Keratinocyte (primary cell): ENCODE measurements at regions not wholly inside any gene's neighbourhood (a gene's known extent, or its start where the extent isn't known, plus 50 kb on each side); places are given as distances from the start of the nearest gene placed in this dataset.

Experiments
- DNase-seq: peaks from one replicate; pipeline ENCODE4 v3.0.0-alpha.2; 2011; ENCODE audit warnings: low read depth, missing footprints, low spot score
- FAIRE-seq: peaks from 2 replicates; lab custom pipeline; 2011; peaks lifted over from hg19 to GRCh38; lab: Jason Lieb, UNC
- H2AFZ ChIP-seq: 2 replicates; pipeline ENCODE4 v1.6.0; 2012; ENCODE audit warnings: low read length, control low read depth, inconsistent platforms; ENCODE audit not compliant: control insufficient read depth
- H3K27ac ChIP-seq: 2 replicates; pipeline ENCODE4 v1.5.1; 2011; ENCODE audit warnings: low read length; ENCODE audit not compliant: control insufficient read depth, insufficient read depth
- H3K27me3 ChIP-seq: 3 replicates; pipeline ENCODE4 v1.6.0; 2011; ENCODE audit warnings: low read length; ENCODE audit not compliant: control insufficient read depth, insufficient read depth; ENCODE audit errors: extremely low read depth
- H3K36me3 ChIP-seq, 2 experiments: 2 replicates in 1 of 2; 3 replicates in 1 of 2; pipeline ENCODE4 v1.5.1; 2011; ENCODE audit warnings: low read length in 2 of 2, mild to moderate bottlenecking in 1 of 2; ENCODE audit not compliant: control insufficient read depth in 2 of 2, insufficient read depth in 2 of 2; ENCODE audit errors: extremely low read depth in 1 of 2
- H3K4me1 ChIP-seq: 3 replicates; pipeline ENCODE4 v1.5.1; 2011; ENCODE audit warnings: low read length; ENCODE audit not compliant: control insufficient read depth, insufficient read depth; ENCODE audit errors: extremely low read depth
- H3K4me2 ChIP-seq: 3 replicates; pipeline ENCODE4 v1.6.0; 2011; ENCODE audit warnings: low read depth, low read length; ENCODE audit not compliant: control insufficient read depth, insufficient read depth; ENCODE audit errors: extremely low read depth
- H3K4me3 ChIP-seq, 3 experiments: fragments of 200-600 bp in 1 of 3; sonication (generic) in 1 of 3; 2 replicates in 2 of 3; 3 replicates in 1 of 3; pipeline ENCODE4 v1.5.1; 2011 to 2016; ENCODE audit warnings: low read length in 3 of 3, mild to moderate bottlenecking in 3 of 3, control low read depth in 2 of 3, inconsistent platforms in 1 of 3, low read depth in 1 of 3, mixed read lengths in 1 of 3, mixed run types in 1 of 3, moderate library complexity in 1 of 3; ENCODE audit not compliant: control insufficient read depth in 2 of 3, insufficient read depth in 2 of 3; ENCODE audit errors: extremely low read depth in 1 of 3
- H3K79me2 ChIP-seq: 2 replicates; pipeline ENCODE4 v1.6.0; 2012; ENCODE audit warnings: low read length; ENCODE audit not compliant: control insufficient read depth, insufficient read depth
- H3K9ac ChIP-seq: 3 replicates; pipeline ENCODE4 v1.6.0; 2011; ENCODE audit warnings: low read length; ENCODE audit not compliant: control insufficient read depth, insufficient read depth; ENCODE audit errors: extremely low read depth
- H3K9me1 ChIP-seq: 3 replicates; pipeline ENCODE4 v1.6.0; 2011; ENCODE audit warnings: low read length; ENCODE audit not compliant: control insufficient read depth, insufficient read depth; ENCODE audit errors: extremely low read depth
- H3K9me3 ChIP-seq: 2 replicates; pipeline ENCODE4 v1.5.1; 2012; ENCODE audit warnings: low read depth, low read length; ENCODE audit not compliant: control insufficient read depth
- H4K20me1 ChIP-seq: 3 replicates; pipeline ENCODE4 v1.6.0; 2011; ENCODE audit warnings: low read length; ENCODE audit not compliant: control insufficient read depth, insufficient read depth; ENCODE audit errors: extremely low read depth
- CTCF ChIP-seq, 3 experiments: IDR thresholded peaks in 1 of 3; conservative IDR thresholded peaks in 1 of 3; optimal IDR thresholded peaks in 1 of 3; 2 replicates in 2 of 3; 3 replicates in 1 of 3; pipeline versions ENCODE3 to v1.5.1; 2011; ENCODE audit warnings: low read length in 3 of 3, mild to moderate bottlenecking in 3 of 3, moderate library complexity in 2 of 3, control low read depth in 1 of 3, inconsistent platforms in 1 of 3; ENCODE audit not compliant: insufficient read depth in 2 of 3; ENCODE audit errors: extremely low read depth in 1 of 3
- EZH2 ChIP-seq: IDR thresholded peaks from one replicate; pipeline ENCODE4 v1.6.1; 2012; ENCODE audit warnings: inconsistent platforms, mild to moderate bottlenecking, low read length, moderate library complexity
- dilution Hi-C: fragments of 300-500 bp; cut with MboI; formaldehyde crosslinking; loops from one replicate; pipeline ENCODE4 v1.7.0; 2020; ENCODE audit warnings: low sequenced_read_pairs; ENCODE audit not compliant: extremely low pct_ligation_motif_present

- no peaks in the 10 kb centered on the region for H3K9me1 ChIP-seq
- FAIRE-seq (no peak), DNase-seq (no peak)
- H3K9me3 ChIP-seq, result no peaks in the 10 kb centered on the region
- H3K36me3 ChIP-seq, result no peaks in the 10 kb centered on the region
- H4K20me1 ChIP-seq, result no peaks in the 10 kb centered on the region
- no peak overlapping the region for H3K27ac ChIP-seq
- H3K4me3 ChIP-seq, result no peak overlapping the region
- H3K9ac ChIP-seq, result no peak overlapping the region
- no peak overlapping the region for H2AFZ ChIP-seq
- no peaks in the 10 kb centered on the region for H3K79me2 ChIP-seq
- H3K4me1 ChIP-seq, result no peaks in the 10 kb centered on the region
- dilution Hi-C loops, result no loop called here
- no peak overlapping the region for H3K4me2 ChIP-seq
- no peaks in the 10 kb centered on the region for H3K27me3 ChIP-seq
- TF ChIP-seq EZH2 (no peak), CTCF (optimal IDR thresholded peaks at IDR 0.05 in 1 of 3, IDR thresholded peaks at IDR 0.05 in 1 of 3, conservative IDR thresholded peaks at IDR 0.05 in 1 of 3; ENCODE audit: extremely low read depth in 1 of 3, insufficient read depth in 2 of 3, low read length in 3 of 3) (no peak)
Measured at GRCh38 chr14:98591161-98591560, 680.8 kb downstream of the BCL11B start.

- TF ChIP-seq CTCF (optimal IDR thresholded peaks at IDR 0.05 in 1 of 3, IDR thresholded peaks at IDR 0.05 in 1 of 3, conservative IDR thresholded peaks at IDR 0.05 in 1 of 3; ENCODE audit: extremely low read depth in 1 of 3, insufficient read depth in 2 of 3, low read length in 3 of 3), result no peak
- no peak for TF ChIP-seq EZH2
- no peak for DNase-seq
- no peak for FAIRE-seq
- H3K9me1 ChIP-seq, result no peaks in the 10 kb centered on the region
- H3K4me1 ChIP-seq, result no peaks in the 10 kb centered on the region
- H3K4me2 ChIP-seq, result no peak overlapping the region
- dilution Hi-C loops, result no loop called here
- H3K27me3 ChIP-seq, result no peaks in the 10 kb centered on the region
- H2AFZ ChIP-seq, result no peak overlapping the region
- no peak overlapping the region for H3K27ac ChIP-seq
- H3K4me3 ChIP-seq, result no peak overlapping the region
- no peaks in the 10 kb centered on the region for H3K9me3 ChIP-seq
- H3K36me3 ChIP-seq, result no peaks in the 10 kb centered on the region
- H3K79me2 ChIP-seq, result no peaks in the 10 kb centered on the region
- no peaks in the 10 kb centered on the region for H4K20me1 ChIP-seq
- no peak overlapping the region for H3K9ac ChIP-seq
Measured at GRCh38 chr14:98592611-98593170, 679.3 kb downstream of the BCL11B start.
